ENCODE measurements at regions not wholly inside any gene's neighbourhood (a gene's known extent, or its start where the extent isn't known, plus 50 kb on each side); places are given as distances from the start of the nearest gene placed in this dataset.

- Histone ChIP-seq H3F3A (ENCODE audit: low read depth) (no peaks in the 10 kb centered on the region), H3K4me2 (ENCODE audit: low read depth, low read length, poor library complexity, severe bottlenecking) (no peak overlapping the region), H3K9me2 (replicated peaks; ENCODE audit: low read depth, low read length) (no peaks in the 10 kb centered on the region), H2AFZ (ENCODE audit: low read length) (no peak overlapping the region), H3K4me3 (ENCODE audit: low read length, poor library complexity, severe bottlenecking) (no peak overlapping the region), H3K9ac (ENCODE audit: low read depth, low read length, poor library complexity, severe bottlenecking) (no peak overlapping the region), H3K79me2 (ENCODE audit: insufficient read depth, low read length) (no peaks in the 10 kb centered on the region), H3K4me1 (ENCODE audit: insufficient read depth, low read length, poor library complexity, severe bottlenecking) (no peaks in the 10 kb centered on the region), H3K27me3 (ENCODE audit: insufficient read depth, low read length, poor library complexity, severe bottlenecking) (no peaks in the 10 kb centered on the region), H4K20me1 (ENCODE audit: insufficient read depth, low read length, poor library complexity, severe bottlenecking) (no peaks in the 10 kb centered on the region), H3K9me3 (ENCODE audit: insufficient read depth, low read depth, low read length) (no peaks in the 10 kb centered on the region), H3K36me3 (ENCODE audit: insufficient read depth, low read length) (no peaks in the 10 kb centered on the region)
- TF ChIP-seq EZH2phosphoT487 (IDR thresholded peaks at IDR 0.05; ENCODE audit: borderline replicate concordance) (no peak), CTCF (conservative IDR thresholded peaks at IDR 0.05; ENCODE audit: low read length) (no peak)
These were observed 263.3 kb downstream of the TTC6 start for GRCh38 chr14:37858733-37859132.

DNA sequence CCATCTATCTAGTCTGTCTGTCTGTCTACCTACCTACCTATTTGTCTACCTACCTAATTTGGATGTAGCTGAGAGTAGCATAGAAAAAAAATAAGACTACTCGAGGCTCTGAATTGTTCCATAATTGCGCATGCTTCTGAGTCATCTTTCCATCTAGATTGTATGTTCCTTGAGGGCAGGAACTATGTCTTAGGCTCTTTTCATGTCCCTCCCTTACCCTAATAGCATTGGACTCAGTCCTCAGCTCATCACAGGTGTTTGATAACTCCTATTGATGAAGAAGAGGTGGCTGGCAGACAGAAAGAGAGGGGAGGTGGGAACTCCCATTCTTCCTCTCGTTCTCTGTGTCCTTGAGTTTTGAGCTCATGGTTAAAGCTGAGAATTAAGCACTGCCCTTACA lies 263.7 kb downstream of the TTC6 start:
- Histone ChIP-seq H3K9ac (ENCODE audit: low read depth, low read length, poor library complexity, severe bottlenecking) (no peak overlapping the region), H3K79me2 (ENCODE audit: insufficient read depth, low read length) (no peaks in the 10 kb centered on the region), H3K36me3 (ENCODE audit: insufficient read depth, low read length) (no peaks in the 10 kb centered on the region), H2AFZ (ENCODE audit: low read length) (no peak overlapping the region), H3K4me1 (ENCODE audit: insufficient read depth, low read length, poor library complexity, severe bottlenecking) (no peaks in the 10 kb centered on the region), H3K4me2 (ENCODE audit: low read depth, low read length, poor library complexity, severe bottlenecking) (no peak overlapping the region), H3K27me3 (ENCODE audit: insufficient read depth, low read length, poor library complexity, severe bottlenecking) (no peaks in the 10 kb centered on the region), H4K20me1 (ENCODE audit: insufficient read depth, low read length, poor library complexity, severe bottlenecking) (no peaks in the 10 kb centered on the region), H3F3A (ENCODE audit: low read depth) (no peaks in the 10 kb centered on the region), H3K9me3 (ENCODE audit: insufficient read depth, low read depth, low read length) (no peaks in the 10 kb centered on the region), H3K9me2 (replicated peaks; ENCODE audit: low read depth, low read length) (no peaks in the 10 kb centered on the region), H3K4me3 (ENCODE audit: low read length, poor library complexity, severe bottlenecking) (no peak overlapping the region)
- no peak for TF ChIP-seq CTCF (conservative IDR thresholded peaks at IDR 0.05; ENCODE audit: low read length)
- no peak for TF ChIP-seq EZH2phosphoT487 (IDR thresholded peaks at IDR 0.05; ENCODE audit: borderline replicate concordance)

- Histone ChIP-seq H3K9me3 (ENCODE audit: insufficient read depth, low read depth, low read length) (no peaks in the 10 kb centered on the region), H3K4me3 (ENCODE audit: low read length, poor library complexity, severe bottlenecking) (no peak overlapping the region), H3K9ac (ENCODE audit: low read depth, low read length, poor library complexity, severe bottlenecking) (no peak overlapping the region), H3K9me2 (replicated peaks; ENCODE audit: low read depth, low read length) (no peaks in the 10 kb centered on the region), H3K36me3 (ENCODE audit: insufficient read depth, low read length) (no peaks in the 10 kb centered on the region), H3K4me1 (ENCODE audit: insufficient read depth, low read length, poor library complexity, severe bottlenecking) (no peaks in the 10 kb centered on the region), H4K20me1 (ENCODE audit: insufficient read depth, low read length, poor library complexity, severe bottlenecking) (no peaks in the 10 kb centered on the region), H3K27me3 (ENCODE audit: insufficient read depth, low read length, poor library complexity, severe bottlenecking) (no peaks in the 10 kb centered on the region), H3F3A (ENCODE audit: low read depth) (no peaks in the 10 kb centered on the region), H3K4me2 (ENCODE audit: low read depth, low read length, poor library complexity, severe bottlenecking) (no peak overlapping the region), H2AFZ (ENCODE audit: low read length) (no peak overlapping the region), H3K79me2 (ENCODE audit: insufficient read depth, low read length) (no peaks in the 10 kb centered on the region)
- no peak for TF ChIP-seq EZH2phosphoT487 (IDR thresholded peaks at IDR 0.05; ENCODE audit: borderline replicate concordance)
- no peak for TF ChIP-seq CTCF (conservative IDR thresholded peaks at IDR 0.05; ENCODE audit: low read length)
These were observed 266.8 kb downstream of the TTC6 start for GRCh38 chr14:37862263-37862662.

Data from Loucy (cell line).